Testis (tissue), 2 donors: ENCODE measurements at regions not wholly inside any gene's neighbourhood (a gene's known extent, or its start where the extent isn't known, plus 50 kb on each side); places are given as distances from the start of the nearest gene placed in this dataset.

Experiments
- CTCF ChIP-seq, 3 experiments: fragments of 450-650 bp in 2 of 3; fragments of 200-600 bp in 1 of 3; sonication (generic) in 1 of 3; IDR thresholded peaks; one replicate each; pipeline ENCODE4 v1.5.1; 2016 to 2019; ENCODE audit warnings: antibody characterized with exemption in 3 of 3, mild to moderate bottlenecking in 2 of 3, moderate library complexity in 1 of 3
- POLR2A ChIP-seq: fragments of 450-650 bp; IDR thresholded peaks from one replicate; pipeline ENCODE4 v1.6.1; 2017; ENCODE audit warnings: antibody characterized with exemption, mild to moderate bottlenecking, moderate library complexity

DNA sequence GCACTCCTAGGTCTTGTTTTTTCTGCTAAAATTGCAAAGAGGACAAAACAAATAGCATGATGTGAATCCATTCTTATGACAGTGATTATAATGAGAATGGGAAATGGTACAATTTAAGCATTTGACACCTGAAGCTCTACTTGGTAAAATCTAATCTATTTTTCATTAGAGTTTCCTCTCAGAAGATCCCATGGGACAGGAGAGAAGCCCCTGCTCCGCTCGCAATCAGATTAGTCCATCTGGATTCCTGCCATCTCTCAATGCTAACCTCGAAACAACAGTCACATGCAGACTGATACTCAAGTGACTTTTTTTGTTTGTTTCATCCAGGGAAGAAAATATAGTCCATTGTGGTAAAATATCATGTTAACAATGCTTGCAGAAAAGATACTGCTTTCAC is 107.4 kb upstream of the TOM1L1 start:
- no peak for TF ChIP-seq CTCF (IDR thresholded peaks at IDR 0.05)
- no peak for TF ChIP-seq POLR2A
